GM12872 (cell line): ENCODE measurements at regions not wholly inside any gene's neighbourhood (a gene's known extent, or its start where the extent isn't known, plus 50 kb on each side); places are given as distances from the start of the nearest gene placed in this dataset.

ENCODE experiments used
- TF ChIP-seq, protein P1 (sequence below): IDR thresholded peaks from 3 replicates; pipeline ENCODE4 v1.5.1; 2011; ENCODE audit warnings: low read depth, mild to moderate bottlenecking, low read length, moderate library complexity; ENCODE audit not compliant: insufficient read depth

DNA sequence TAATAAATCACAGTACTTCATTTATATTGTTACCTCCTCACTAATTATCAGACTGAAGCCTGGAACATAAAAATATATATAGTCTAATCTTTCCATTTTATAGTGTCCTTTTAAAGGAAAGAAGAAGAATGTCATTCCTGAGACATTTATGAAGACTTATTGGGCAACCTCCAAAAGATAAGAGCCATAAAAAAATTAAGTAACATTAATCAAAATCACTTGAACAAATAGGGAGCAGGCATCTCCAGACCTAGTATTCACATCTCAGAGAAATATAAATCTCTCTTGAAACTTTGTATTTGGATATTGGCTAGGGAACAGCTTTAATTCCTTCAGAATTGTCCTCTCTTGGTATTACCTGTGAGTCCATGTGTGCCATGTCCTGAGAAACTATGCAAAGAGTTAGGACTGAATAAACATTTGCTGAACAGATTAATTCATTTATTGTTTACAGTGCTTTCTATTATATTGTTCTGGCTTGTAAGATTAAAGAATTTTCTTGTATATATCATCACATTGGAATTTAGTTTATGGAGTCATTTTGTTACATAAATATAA is 530.5 kb upstream of the LRRC4C start:
- TF ChIP-seq, protein P1, sequence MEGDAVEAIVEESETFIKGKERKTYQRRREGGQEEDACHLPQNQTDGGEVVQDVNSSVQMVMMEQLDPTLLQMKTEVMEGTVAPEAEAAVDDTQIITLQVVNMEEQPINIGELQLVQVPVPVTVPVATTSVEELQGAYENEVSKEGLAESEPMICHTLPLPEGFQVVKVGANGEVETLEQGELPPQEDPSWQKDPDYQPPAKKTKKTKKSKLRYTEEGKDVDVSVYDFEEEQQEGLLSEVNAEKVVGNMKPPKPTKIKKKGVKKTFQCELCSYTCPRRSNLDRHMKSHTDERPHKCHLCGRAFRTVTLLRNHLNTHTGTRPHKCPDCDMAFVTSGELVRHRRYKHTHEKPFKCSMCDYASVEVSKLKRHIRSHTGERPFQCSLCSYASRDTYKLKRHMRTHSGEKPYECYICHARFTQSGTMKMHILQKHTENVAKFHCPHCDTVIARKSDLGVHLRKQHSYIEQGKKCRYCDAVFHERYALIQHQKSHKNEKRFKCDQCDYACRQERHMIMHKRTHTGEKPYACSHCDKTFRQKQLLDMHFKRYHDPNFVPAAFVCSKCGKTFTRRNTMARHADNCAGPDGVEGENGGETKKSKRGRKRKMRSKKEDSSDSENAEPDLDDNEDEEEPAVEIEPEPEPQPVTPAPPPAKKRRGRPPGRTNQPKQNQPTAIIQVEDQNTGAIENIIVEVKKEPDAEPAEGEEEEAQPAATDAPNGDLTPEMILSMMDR: no peak

- TF ChIP-seq, protein P1: no peak
Measured at GRCh38 chr11:41996533-41996932, 537.1 kb upstream of the LRRC4C start.

- TF ChIP-seq, protein P1: no peak
Measured at GRCh38 chr11:41997844-41998401, 538.5 kb upstream of the LRRC4C start.

DNA sequence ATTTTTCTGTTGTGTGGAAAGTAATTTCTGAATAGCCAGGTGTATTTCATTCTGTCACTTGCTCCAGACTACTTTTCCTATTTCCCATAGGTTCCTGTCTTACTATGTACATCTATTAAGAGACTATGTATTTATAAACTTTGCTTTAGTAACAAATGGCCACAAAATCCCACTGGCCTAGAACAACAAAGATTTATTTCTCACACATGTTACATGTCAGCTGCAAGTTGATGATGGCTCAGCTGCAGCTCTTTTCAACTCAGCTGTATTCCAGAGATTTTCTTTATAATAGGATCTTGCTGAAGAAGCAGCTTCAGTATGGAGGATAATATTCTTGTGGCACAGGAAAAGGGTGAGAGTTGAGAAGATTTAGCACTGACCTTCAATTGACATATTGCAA is 539.6 kb upstream of the LRRC4C start:
- TF ChIP-seq, protein P1: no peak

- TF ChIP-seq, protein P1: no peak
Measured at GRCh38 chr11:42003801-42004200, 544.3 kb upstream of the LRRC4C start.

DNA sequence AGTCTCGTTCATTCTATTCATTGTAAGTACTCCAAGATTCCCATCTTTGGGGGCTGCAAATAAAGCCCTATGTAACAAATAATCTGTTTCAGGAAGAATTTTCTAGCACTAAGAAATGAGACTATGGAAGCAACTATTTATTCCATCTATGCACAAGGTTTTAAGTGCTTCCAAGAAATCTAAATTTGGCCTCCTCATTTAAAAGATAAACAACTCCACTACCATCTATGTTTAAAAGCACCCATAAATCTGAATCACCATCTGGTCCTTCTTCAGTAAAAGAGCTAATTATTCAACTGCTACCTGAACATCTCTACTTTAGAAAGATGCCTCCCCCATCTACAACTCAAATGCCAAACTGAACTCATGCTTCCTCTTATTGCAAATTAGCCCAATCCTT is 547.3 kb upstream of the LRRC4C start:
- TF ChIP-seq, protein P1: no peak

DNA sequence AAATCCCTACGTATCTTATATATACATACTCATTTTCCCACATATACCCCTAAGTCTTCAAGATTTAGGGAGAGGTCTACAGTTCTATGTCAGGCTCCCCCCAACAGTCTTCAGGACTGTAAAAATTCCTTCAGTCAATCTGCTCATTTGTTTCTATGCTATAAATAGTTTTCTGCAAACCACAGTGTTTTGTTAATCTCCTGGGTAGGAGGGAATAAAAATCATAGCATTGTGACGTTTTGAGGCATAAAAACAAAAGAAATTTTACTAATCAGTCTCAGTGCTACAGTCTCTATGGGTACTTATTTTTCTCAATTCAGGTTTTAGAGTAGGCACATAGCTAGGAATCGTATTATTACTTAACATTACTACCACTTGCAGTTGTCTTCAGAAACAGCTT is 552.8 kb upstream of the LRRC4C start:
- TF ChIP-seq, protein P1: no peak
